CMK (cell line): ENCODE measurements at regions not wholly inside any gene's neighbourhood (a gene's known extent, or its start where the extent isn't known, plus 50 kb on each side); places are given as distances from the start of the nearest gene placed in this dataset.

Experiments
- DNase-seq: peaks from one replicate; pipeline ENCODE4 v3.0.0-alpha.2; 2010; ENCODE audit warnings: low read depth

DNA sequence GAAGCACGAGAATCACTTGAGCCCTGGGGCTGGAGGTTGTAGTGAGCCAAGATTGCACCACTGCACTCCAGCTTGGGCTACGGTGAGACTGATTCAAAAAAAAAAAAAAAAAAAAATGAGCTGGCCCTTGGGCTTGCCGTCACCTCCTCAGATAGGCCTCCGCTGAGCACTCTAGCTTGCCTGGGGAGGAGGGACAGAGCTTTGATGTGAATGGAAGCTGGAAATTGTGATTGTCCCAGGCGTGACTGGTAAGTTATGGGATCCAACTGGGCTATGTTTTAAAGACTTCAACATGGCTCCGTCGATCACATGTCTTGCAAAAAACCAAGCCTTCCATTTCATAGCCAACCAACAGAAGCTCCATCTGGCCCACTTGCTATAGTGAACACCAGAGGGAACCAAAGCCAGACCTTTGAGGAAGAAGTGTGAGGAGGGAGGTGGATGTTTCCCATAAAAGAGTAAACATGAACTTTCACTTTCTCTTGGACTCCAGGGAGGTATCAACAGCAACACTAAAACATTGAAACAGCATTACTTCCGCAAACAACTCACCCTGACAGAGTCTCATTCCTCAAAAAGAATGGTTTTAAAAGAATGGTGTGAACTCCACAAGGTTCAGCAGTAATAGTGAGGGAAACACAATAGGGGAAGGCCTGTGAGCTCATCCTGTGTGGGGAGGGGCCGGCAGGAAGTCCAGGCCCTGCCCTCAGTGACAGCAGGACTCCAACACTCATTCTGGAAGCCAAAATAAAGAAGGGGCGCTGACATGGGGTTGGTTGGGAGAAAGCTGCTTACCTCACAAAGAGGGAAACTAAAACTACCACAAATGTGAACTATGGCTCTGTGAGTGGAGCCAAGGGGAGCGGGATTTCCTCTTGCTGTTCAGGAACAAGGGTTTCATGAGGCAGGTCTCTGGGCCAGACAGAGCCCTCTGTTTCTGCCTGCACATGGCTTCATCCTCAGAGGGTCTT lies 59.2 kb upstream of the IL12A start:
- no peak for DNase-seq

DNA sequence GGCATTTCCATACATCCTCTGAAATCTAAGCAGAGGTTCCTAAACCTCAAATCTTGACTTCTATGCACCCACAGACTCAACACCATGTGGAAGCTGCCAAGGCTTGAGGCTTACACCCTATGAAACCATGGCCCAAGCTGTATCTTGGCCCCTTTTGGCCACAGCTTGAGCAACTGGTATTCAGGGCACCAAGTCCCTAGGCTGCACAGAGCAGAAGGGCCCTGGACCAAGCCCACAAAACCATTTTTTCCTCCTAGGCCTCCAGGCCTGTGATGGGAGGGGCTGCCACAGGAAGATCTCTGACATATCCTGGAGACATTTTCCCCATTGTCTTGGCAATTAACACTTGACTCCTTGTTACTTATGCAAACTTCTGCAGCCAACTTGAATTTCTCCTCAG lies 54.4 kb upstream of the IL12A start:
- DNase-seq = no peak

- DNase-seq = no peak
Measured at GRCh38 chr3:159936541-159936940, 52.1 kb upstream of the IL12A start.

DNA sequence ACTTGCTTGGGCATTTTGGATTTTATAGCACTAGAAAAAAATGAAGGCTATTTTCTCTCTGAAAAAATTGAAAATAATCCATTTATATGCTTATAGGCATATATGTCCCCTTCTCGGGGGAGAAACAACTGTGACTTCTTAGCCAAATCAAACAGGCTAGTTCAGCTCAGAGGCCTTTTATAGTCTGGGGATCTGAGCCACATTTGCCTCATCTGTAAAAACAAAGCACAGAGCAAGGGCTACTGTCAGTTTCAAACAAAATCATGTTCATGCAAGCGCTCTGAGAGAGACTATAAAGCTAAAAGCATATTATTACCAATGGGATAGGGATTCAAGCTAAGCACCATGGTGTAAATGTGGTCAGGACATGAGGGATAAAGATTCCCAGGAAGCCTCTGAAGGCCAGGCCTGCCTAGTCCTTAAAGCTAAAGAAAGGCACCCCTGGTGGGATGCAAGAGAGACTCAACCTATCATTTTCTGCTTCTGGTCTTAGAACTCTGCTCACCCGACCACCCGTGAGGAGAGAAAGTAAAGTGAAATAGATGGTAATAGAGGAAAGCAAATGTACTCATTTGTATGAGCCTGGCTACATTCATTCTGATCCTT lies 51.0 kb upstream of the IL12A start:
- no peak for DNase-seq

GRCh38 chr3:159938714-159939113 lies 49.9 kb upstream of the IL12A start:
- no peak for DNase-seq
